ENCODE measurements at regions not wholly inside any gene's neighbourhood (a gene's known extent, or its start where the extent isn't known, plus 50 kb on each side); places are given as distances from the start of the nearest gene placed in this dataset.

GRCh38 chr10:83037653-83038052 lies 1101.7 kb upstream of the GHITM start:
- no peak for TF ChIP-seq POLR2AphosphoS5 (IDR thresholded peaks at IDR 0.05; ENCODE audit: insufficient read depth in 1 of 2, low read depth in 1 of 2)
- TF ChIP-seq CTCF (IDR thresholded peaks at IDR 0.05): no peak

Data from vagina (tissue), 2 donors.